GM23338 (cell line): ENCODE measurements at regions not wholly inside any gene's neighbourhood (a gene's known extent, or its start where the extent isn't known, plus 50 kb on each side); places are given as distances from the start of the nearest gene placed in this dataset.

ENCODE experiments used
- ATAC-seq: fragments of 200-7000 bp; cut with Tn5 transposase; 3 replicates; pipeline ENCODE4 v1.9.1; 2020
- DNase-seq: peaks from one replicate; pipeline ENCODE4 v3.0.0-alpha.2; 2015; ENCODE audit warnings: low spot score
- H2AFZ ChIP-seq: fragments of 200-600 bp; sonication (generic); 2 replicates; pipeline ENCODE4 v1.8.0; 2016; ENCODE audit warnings: antibody characterized with exemption, mild to moderate bottlenecking, moderate library complexity
- H3F3A ChIP-seq: fragments of 200-600 bp; sonication (generic); replicated peaks from 2 replicates; pipeline ENCODE4 v1.8.0; 2017; ENCODE audit warnings: antibody characterized with exemption, mixed run types, low read depth
- H3K27ac ChIP-seq: fragments of 200-600 bp; sonication (generic); 2 replicates; pipeline ENCODE4 v1.6.1; 2016; ENCODE audit warnings: low read depth
- H3K27me3 ChIP-seq: fragments of 200-600 bp; sonication (generic); 2 replicates; pipeline ENCODE4 v1.8.0; 2016; ENCODE audit warnings: mild to moderate bottlenecking, mixed run types, moderate library complexity; ENCODE audit not compliant: insufficient read depth
- H3K36me3 ChIP-seq: fragments of 200-600 bp; sonication (generic); 2 replicates; pipeline ENCODE4 v1.8.0; 2016; ENCODE audit warnings: mild to moderate bottlenecking; ENCODE audit not compliant: insufficient read depth
- H3K4me1 ChIP-seq: fragments of 200-600 bp; sonication (generic); 2 replicates; pipeline ENCODE4 v1.8.0; 2016; ENCODE audit warnings: mild to moderate bottlenecking, moderate library complexity; ENCODE audit not compliant: insufficient read depth
- H3K4me2 ChIP-seq: fragments of 200-600 bp; sonication (generic); 2 replicates; pipeline ENCODE4 v1.7.1; 2017; ENCODE audit warnings: mixed run types
- H3K4me3 ChIP-seq: fragments of 200-600 bp; sonication (generic); 2 replicates; pipeline ENCODE4 v1.6.1; 2016; ENCODE audit warnings: mixed run types
- H3K79me2 ChIP-seq: fragments of 200-600 bp; sonication (generic); replicated peaks from 2 replicates; pipeline ENCODE4 v1.8.0; 2017; ENCODE audit warnings: mild to moderate bottlenecking; ENCODE audit not compliant: insufficient read depth
- H3K9me2 ChIP-seq: fragments of 200-600 bp; sonication (generic); 2 replicates; pipeline ENCODE4 v1.8.0; 2017; ENCODE audit not compliant: insufficient read depth
- H4K20me1 ChIP-seq: fragments of 200-600 bp; sonication (generic); replicated peaks from 2 replicates; pipeline ENCODE4 v1.8.0; 2017; ENCODE audit warnings: mild to moderate bottlenecking; ENCODE audit not compliant: insufficient read depth
- H3K27ac Mint-ChIP-seq: 2 replicates; pipeline ENCODE4 v1.8.0; 2020; ENCODE audit warnings: inconsistent platforms, mild to moderate bottlenecking, moderate library complexity, mixed read lengths
- H3K27me3 Mint-ChIP-seq: 3 replicates; pipeline ENCODE4 v1.8.0; 2022; ENCODE audit warnings: low read depth, mild to moderate bottlenecking, moderate library complexity, mixed read lengths, inconsistent platforms; ENCODE audit not compliant: insufficient read depth, poor library complexity
- H3K36me3 Mint-ChIP-seq: 3 replicates; pipeline ENCODE4 v1.8.0; 2021; ENCODE audit warnings: low read depth, mild to moderate bottlenecking, inconsistent platforms, moderate library complexity, mixed read lengths
- H3K4me1 Mint-ChIP-seq: 3 replicates; pipeline ENCODE4 v1.8.0; 2020; ENCODE audit warnings: mild to moderate bottlenecking, inconsistent platforms, mixed read lengths
- H3K4me3 Mint-ChIP-seq: 3 replicates; pipeline ENCODE4 v1.8.0; 2021; ENCODE audit warnings: moderate library complexity, mild to moderate bottlenecking, inconsistent platforms, mixed read lengths
- H3K9me3 Mint-ChIP-seq: 3 replicates; pipeline ENCODE4 v1.8.0; 2020; ENCODE audit warnings: moderate library complexity, mild to moderate bottlenecking, inconsistent platforms, mixed read lengths
- CREB1 ChIP-seq: fragments of 250-450 bp; sonication (Bioruptor Pico); IDR thresholded peaks from 2 replicates; pipeline ENCODE4 v1.5.0; 2020; ENCODE audit warnings: low read depth, mild to moderate bottlenecking, moderate library complexity
- CTCF ChIP-seq, 2 experiments: fragments of 200-600 bp in 1 of 2; sonication (generic) in 1 of 2; conservative IDR thresholded peaks; 2 replicates each; pipeline versions ENCODE4 v1.5.1 to v1.6.1; 2016 to 2017; ENCODE audit warnings: antibody characterized with exemption in 2 of 2, low read depth in 2 of 2, mild to moderate bottlenecking in 2 of 2, moderate library complexity in 1 of 2
- EZH2 ChIP-seq: fragments of 200-600 bp; sonication (generic); IDR thresholded peaks from one replicate; pipeline ENCODE4 v1.8.0; 2017; ENCODE audit warnings: antibody characterized with exemption, mild to moderate bottlenecking, low read depth; ENCODE audit not compliant: unreplicated experiment
- EZH2phosphoT487 ChIP-seq: fragments of 200-600 bp; sonication (generic); IDR thresholded peaks from one replicate; pipeline ENCODE4 v1.8.1; 2018; ENCODE audit warnings: antibody characterized with exemption; ENCODE audit not compliant: unreplicated experiment
- JUNB ChIP-seq: IDR thresholded peaks from one replicate; pipeline ENCODE4 v1.6.1; 2016; ENCODE audit warnings: antibody characterized with exemption; ENCODE audit not compliant: unreplicated experiment
- NANOG ChIP-seq: IDR thresholded peaks from 2 replicates; pipeline ENCODE4 v1.6.1; 2016; ENCODE audit warnings: antibody characterized with exemption, borderline replicate concordance
- POLR2AphosphoS5 ChIP-seq: IDR thresholded peaks from 2 replicates; pipeline ENCODE4 v1.6.1; 2016; ENCODE audit warnings: antibody characterized with exemption, low read depth
- STAT1 ChIP-seq: IDR thresholded peaks from one replicate; pipeline ENCODE4 v1.6.1; 2016; ENCODE audit warnings: antibody characterized with exemption; ENCODE audit not compliant: unreplicated experiment
- ZNF114 ChIP-seq: fragments of 250-450 bp; sonication (Bioruptor Pico); IDR thresholded peaks from 2 replicates; pipeline ENCODE4 v1.5.0; 2020; ENCODE audit warnings: mild to moderate bottlenecking, moderate library complexity
- ZNF331 ChIP-seq: fragments of 250-450 bp; sonication (Bioruptor Pico); IDR thresholded peaks from 2 replicates; pipeline ENCODE4 v1.5.0; 2020; ENCODE audit warnings: low read depth, mild to moderate bottlenecking, moderate library complexity
- ZNF462 ChIP-seq: fragments of 250-450 bp; sonication (Bioruptor Pico); IDR thresholded peaks from 2 replicates; pipeline ENCODE4 v1.5.0; 2020; ENCODE audit warnings: mild to moderate bottlenecking, moderate library complexity

DNA sequence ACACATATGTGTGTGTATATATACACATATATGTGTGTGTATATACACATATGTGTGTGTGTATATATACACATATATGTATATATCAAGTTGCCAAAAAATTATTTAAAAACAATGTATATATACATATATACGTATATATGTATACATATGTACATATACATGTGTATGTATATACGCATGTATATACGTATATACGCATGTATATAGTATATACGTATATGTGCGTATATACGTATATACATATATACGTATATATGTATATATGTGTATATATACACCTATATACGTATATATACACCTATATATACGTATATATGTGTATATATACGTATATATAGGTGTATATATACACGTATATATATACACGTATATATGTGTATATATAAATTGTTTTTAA is 57.0 kb upstream of the ZNF644 start:
- Mint-ChIP-seq H3K4me1 (peaks cover 5% of the 10 kb centered on the region), H3K27me3 (peaks cover 2% of the 10 kb centered on the region), H3K36me3 (no peaks in the 10 kb centered on the region), H3K9me3 (no peaks in the 10 kb centered on the region), H3K27ac (no peak overlapping the region), H3K4me3 (no peak overlapping the region)
- ATAC-seq (no peak), DNase-seq (no peak)
- Histone ChIP-seq H3K4me2 (no peak overlapping the region), H3K9me2 (no peaks in the 10 kb centered on the region), H3K36me3 (no peaks in the 10 kb centered on the region), H3K27ac (no peak overlapping the region), H3K79me2 (no peaks in the 10 kb centered on the region), H2AFZ (no peak overlapping the region), H3K4me1 (no peaks in the 10 kb centered on the region), H3F3A (0 out of 2 replicates have a peak, but pooled peaks cover 4% of the 10 kb centered on the region), H4K20me1 (no peaks in the 10 kb centered on the region), H3K4me3 (no peak overlapping the region), H3K27me3 (no peaks in the 10 kb centered on the region)
- TF ChIP-seq JUNB (no peak), ZNF114 (CRISPR knock-in tag) (no peak)

DNA sequence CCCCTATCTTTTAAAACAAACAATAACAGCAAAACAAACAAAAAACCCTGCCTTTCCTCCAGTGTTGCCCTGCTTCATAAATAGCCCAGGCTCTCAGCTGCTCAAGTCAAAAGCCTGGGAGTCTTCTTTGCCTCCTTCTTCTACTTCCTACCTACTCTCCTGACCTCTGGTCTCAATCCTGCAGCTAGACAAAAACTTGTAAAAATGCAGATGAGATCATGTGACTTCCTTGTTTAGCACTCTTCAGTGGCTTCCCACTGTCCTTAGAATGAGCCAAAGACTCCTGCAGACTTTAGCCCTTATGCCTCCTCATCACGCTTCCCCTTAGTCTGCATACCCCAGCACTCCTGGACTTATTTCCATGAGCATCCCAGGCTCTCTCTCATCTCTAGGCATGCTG is 55.0 kb upstream of the ZNF644 start:
- H3K27me3 Mint-ChIP-seq, result peaks cover 2% of the 10 kb centered on the region
- no peak overlapping the region for H3K27ac Mint-ChIP-seq
- Histone ChIP-seq H3K9me2 (no peaks in the 10 kb centered on the region), H3F3A (0 out of 2 replicates have a peak, but pooled peaks cover 4% of the 10 kb centered on the region), H3K27me3 (no peaks in the 10 kb centered on the region), H3K4me2 (no peak overlapping the region), H3K4me1 (no peaks in the 10 kb centered on the region), H3K4me3 (no peak overlapping the region), H3K79me2 (no peaks in the 10 kb centered on the region), H3K36me3 (no peaks in the 10 kb centered on the region; the same call in 1 of the 2 replicates), H4K20me1 (no peaks in the 10 kb centered on the region), H2AFZ (peak overlapping the region; percentile 94; the same call in 1 of the 2 replicates), H3K27ac (no peak overlapping the region)
- no peaks in the 10 kb centered on the region for H3K36me3 Mint-ChIP-seq
- no peaks in the 10 kb centered on the region for H3K9me3 Mint-ChIP-seq
- ATAC-seq (no peak), DNase-seq (no peak)
- H3K4me1 Mint-ChIP-seq, result peaks cover 5% of the 10 kb centered on the region
- no peak overlapping the region for H3K4me3 Mint-ChIP-seq
- TF ChIP-seq EZH2phosphoT487, result no peak
- no peak for TF ChIP-seq STAT1
- TF ChIP-seq EZH2, result no peak
- no peak for TF ChIP-seq JUNB
- no peak for TF ChIP-seq POLR2AphosphoS5
- no peak for TF ChIP-seq ZNF462
- TF ChIP-seq CREB1, result no peak
- no peak for TF ChIP-seq ZNF114 (CRISPR knock-in tag)
- TF ChIP-seq CTCF (conservative IDR thresholded peaks at IDR 0.05; ENCODE audit: low read depth in 2 of 2), result no peak
- no peak for TF ChIP-seq NANOG
- TF ChIP-seq ZNF331, result no peak
